ENCODE measurements at regions not wholly inside any gene's neighbourhood (a gene's known extent, or its start where the extent isn't known, plus 50 kb on each side); places are given as distances from the start of the nearest gene placed in this dataset.

DNA sequence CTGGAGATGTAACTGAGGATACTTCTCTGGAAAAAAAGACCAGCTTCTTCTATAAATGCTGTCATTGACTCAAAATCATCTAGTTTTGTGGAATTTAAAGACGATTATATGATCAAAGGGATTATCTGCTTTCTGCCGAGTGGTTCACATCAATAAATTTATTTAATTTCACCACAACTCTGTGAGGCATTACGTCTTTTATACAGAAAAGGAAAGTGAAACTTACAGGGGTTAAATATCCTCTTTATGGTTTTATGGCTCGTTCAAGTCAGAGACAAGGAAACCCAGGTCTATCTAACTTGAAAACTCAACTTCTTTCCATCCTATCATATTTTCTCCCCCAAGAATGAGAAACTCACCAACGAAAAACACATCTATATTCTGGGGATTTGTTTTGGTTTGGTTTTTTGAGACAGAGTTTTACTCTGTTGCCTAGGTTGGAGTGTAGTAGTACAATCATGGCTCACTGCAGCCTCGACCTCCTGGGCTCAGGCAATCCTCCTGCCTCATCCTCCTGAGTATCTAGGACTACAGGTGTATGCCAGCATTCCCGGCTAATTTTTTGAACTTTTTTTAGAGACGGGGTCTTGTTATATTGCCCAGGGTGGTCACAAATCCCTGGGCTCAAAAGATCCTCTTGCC is 377.9 kb upstream of the EMCN start:
- TF ChIP-seq CTCF (IDR thresholded peaks at IDR 0.05; ENCODE audit: low read depth, low read length) (no peak), EZH2phosphoT487 (IDR thresholded peaks at IDR 0.05; ENCODE audit: low read depth) (no peak)
